ENCODE measurements at regions not wholly inside any gene's neighbourhood (a gene's known extent, or its start where the extent isn't known, plus 50 kb on each side); places are given as distances from the start of the nearest gene placed in this dataset.

GRCh38 chr6:4575714-4576113, 200.5 kb upstream of the CDYL start:
- Histone ChIP-seq H3K4me1 (peaks cover 3% of the 10 kb centered on the region), H3K27ac (replicated peaks) (no peak overlapping the region), H3K27me3 (ENCODE audit: low read depth) (no peaks in the 10 kb centered on the region), H3K4me3 (no peak overlapping the region), H3K36me3 (no peaks in the 10 kb centered on the region), H3K9me3 (replicated peaks) (peaks cover 16% of the 10 kb centered on the region)
- no peak for TF ChIP-seq CTCF (IDR thresholded peaks at IDR 0.05; ENCODE audit: borderline replicate concordance)
- intact Hi-C loops (cut with micrococcal nuclease): no loop called here
- DNase-seq: no peak

DNA sequence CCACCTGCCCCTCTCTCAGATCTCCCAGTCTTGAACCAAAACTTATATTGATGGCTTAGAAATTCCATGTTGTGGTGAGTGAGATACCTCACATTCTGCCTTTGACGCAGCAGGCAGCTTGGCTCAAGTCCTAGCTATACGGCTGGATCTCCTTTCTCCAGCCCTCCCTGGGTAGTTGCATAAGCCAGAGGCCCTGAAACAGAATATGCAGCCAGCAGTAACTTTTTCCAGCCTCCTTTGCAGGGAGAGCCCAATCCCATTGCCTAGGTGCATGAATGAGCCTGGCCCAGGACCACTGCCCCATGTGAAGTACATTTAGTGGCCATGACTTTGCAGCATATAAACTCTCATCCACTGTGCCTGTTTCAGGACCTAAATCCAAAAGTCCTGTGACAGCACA, 202.2 kb upstream of the CDYL start:
- Histone ChIP-seq H3K27me3 (ENCODE audit: low read depth) (no peaks in the 10 kb centered on the region), H3K36me3 (no peaks in the 10 kb centered on the region), H3K9me3 (replicated peaks) (peaks cover 33% of the 10 kb centered on the region), H3K4me1 (peaks cover 3% of the 10 kb centered on the region), H3K27ac (replicated peaks) (no peak overlapping the region), H3K4me3 (no peak overlapping the region)
- DNase-seq: no peak
- TF ChIP-seq CTCF (IDR thresholded peaks at IDR 0.05; ENCODE audit: borderline replicate concordance): no peak
- intact Hi-C loops (cut with micrococcal nuclease): no loop called here

DNA sequence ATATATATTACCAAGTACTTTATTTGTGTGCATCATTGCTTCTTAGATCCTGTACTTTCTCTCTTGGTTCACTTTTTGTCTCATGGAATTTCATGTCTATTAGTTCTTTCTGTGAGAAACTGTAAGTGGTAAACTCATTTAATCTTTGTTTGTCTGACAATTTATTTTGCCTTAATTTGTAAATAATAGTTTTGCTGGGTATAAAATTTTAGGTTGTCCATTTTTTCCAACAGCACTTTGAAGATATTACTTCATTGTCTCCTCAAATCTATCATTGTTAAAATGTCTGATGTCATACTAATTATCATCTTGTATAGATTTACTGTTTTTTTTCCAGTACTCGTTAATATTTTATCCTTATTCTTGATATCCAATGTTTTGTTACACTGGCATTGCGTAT, 205.2 kb upstream of the CDYL start:
- TF ChIP-seq CTCF (IDR thresholded peaks at IDR 0.05; ENCODE audit: borderline replicate concordance): no peak
- intact Hi-C loops (cut with micrococcal nuclease): no loop called here
- H3K4me3 ChIP-seq: no peak overlapping the region
- H3K9me3 ChIP-seq (replicated peaks): peaks cover 35% of the 10 kb centered on the region
- H3K4me1 ChIP-seq: no peaks in the 10 kb centered on the region
- H3K36me3 ChIP-seq: no peaks in the 10 kb centered on the region
- no peaks in the 10 kb centered on the region for H3K27me3 ChIP-seq (ENCODE audit: low read depth)
- DNase-seq: no peak
- no peak overlapping the region for H3K27ac ChIP-seq (replicated peaks)

DNA sequence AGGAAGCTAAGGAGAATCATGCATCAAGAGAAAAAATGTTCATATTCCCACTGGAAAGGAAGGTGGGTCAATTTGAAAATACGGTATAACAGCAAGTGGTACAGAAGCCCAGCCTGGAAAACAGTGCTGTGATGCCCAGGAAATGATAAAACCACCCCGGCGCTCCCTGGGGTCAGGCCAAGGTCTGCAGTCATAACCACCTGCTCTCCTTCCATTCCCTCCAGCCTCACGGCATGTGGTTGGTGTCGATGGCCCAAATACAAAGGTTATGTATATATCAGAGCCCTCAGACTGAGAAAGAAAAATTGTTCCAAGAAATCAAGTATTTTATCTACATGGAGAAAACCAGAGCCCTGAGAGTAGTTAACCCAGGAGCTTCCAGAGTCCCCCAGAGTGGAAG, 208.1 kb upstream of the CDYL start:
- H3K36me3 ChIP-seq: no peaks in the 10 kb centered on the region
- DNase-seq: no peak
- TF ChIP-seq CTCF (IDR thresholded peaks at IDR 0.05; ENCODE audit: borderline replicate concordance): no peak
- H3K27me3 ChIP-seq (ENCODE audit: low read depth): no peaks in the 10 kb centered on the region
- no peaks in the 10 kb centered on the region for H3K4me1 ChIP-seq
- intact Hi-C loops (cut with micrococcal nuclease): no loop called here
- no peak overlapping the region for H3K27ac ChIP-seq (replicated peaks)
- peaks cover 35% of the 10 kb centered on the region for H3K9me3 ChIP-seq (replicated peaks)
- H3K4me3 ChIP-seq: no peak overlapping the region

GRCh38 chr6:4567141-4567540, 209.1 kb upstream of the CDYL start:
- H3K27me3 ChIP-seq (ENCODE audit: low read depth): no peaks in the 10 kb centered on the region
- no peak for DNase-seq
- intact Hi-C loops (cut with micrococcal nuclease): no loop called here
- H3K9me3 ChIP-seq (replicated peaks): peaks cover 33% of the 10 kb centered on the region
- no peak for TF ChIP-seq CTCF (IDR thresholded peaks at IDR 0.05; ENCODE audit: borderline replicate concordance)
- no peaks in the 10 kb centered on the region for H3K36me3 ChIP-seq
- no peak overlapping the region for H3K27ac ChIP-seq (replicated peaks)
- no peak overlapping the region for H3K4me3 ChIP-seq
- no peaks in the 10 kb centered on the region for H3K4me1 ChIP-seq
